Nephron (organoid): ENCODE measurements at regions not wholly inside any gene's neighbourhood (a gene's known extent, or its start where the extent isn't known, plus 50 kb on each side); places are given as distances from the start of the nearest gene placed in this dataset.
A peak's percentile ranks its signal among the peaks of the same experiment; 100 is the strongest.

Experiments
- H3K27ac Mint-ChIP-seq, 3 experiments: 2 replicates each; pipeline ENCODE4 v1.8.0; 2020; ENCODE audit warnings: mixed read lengths in 3 of 3, mild to moderate bottlenecking in 2 of 3, moderate library complexity in 1 of 3
- H3K27me3 Mint-ChIP-seq: 2 replicates; pipeline ENCODE4 v1.8.0; 2021; ENCODE audit warnings: low read depth, mild to moderate bottlenecking, moderate library complexity, mixed read lengths
- H3K36me3 Mint-ChIP-seq: 2 replicates; pipeline ENCODE4 v1.8.0; 2020; ENCODE audit warnings: low read depth, mixed read lengths
- H3K4me1 Mint-ChIP-seq: 2 replicates; pipeline ENCODE4 v1.8.0; 2020; ENCODE audit warnings: mixed read lengths
- H3K4me3 Mint-ChIP-seq, 3 experiments: 2 replicates each; pipeline ENCODE4 v1.8.0; 2020; ENCODE audit warnings: mild to moderate bottlenecking in 3 of 3, mixed read lengths in 3 of 3, moderate library complexity in 2 of 3
- H3K9me3 Mint-ChIP-seq: 2 replicates; pipeline ENCODE4 v1.8.0; 2020; ENCODE audit warnings: mixed read lengths
- TF ChIP-seq, protein P1 (sequence below), 3 experiments: fragments of 200-600 bp; sonication (generic); IDR thresholded peaks; one replicate each; pipeline ENCODE4 v1.5.0; 2021; ENCODE audit warnings: antibody characterized with exemption in 3 of 3; ENCODE audit not compliant: unreplicated experiment in 3 of 3

DNA sequence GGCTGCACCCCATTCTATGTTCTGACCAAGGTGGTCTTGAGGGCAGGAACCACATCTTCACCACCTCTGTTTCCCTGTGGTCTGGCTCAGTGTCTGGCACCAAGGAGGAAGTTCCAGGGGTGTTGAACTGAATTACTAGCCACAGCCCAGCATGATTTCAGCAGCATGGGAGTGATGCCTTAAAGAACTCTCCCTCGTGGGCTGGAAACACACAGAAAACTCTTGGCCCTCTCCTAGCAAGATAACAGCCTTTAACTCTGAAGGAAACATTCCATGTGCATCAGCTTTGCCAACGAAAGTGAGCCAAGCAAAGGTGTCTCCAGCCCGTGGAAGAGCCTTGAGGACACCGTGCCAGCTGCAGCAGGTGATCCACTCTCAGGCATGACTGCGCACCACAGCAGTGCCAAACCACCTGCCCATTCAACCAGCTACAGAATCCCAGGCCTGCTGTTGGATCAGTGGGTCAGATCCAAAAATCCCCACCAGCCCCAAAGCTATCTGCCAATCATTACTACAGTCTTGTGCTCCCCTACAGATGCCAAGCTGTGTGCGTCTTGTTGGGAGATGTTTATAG lies 124.8 kb downstream of the TTC32 start:
- Mint-ChIP-seq H3K27me3 (peaks cover 16% of the 10 kb centered on the region), H3K4me1 (peaks cover 42% of the 10 kb centered on the region), H3K4me3 (no peak overlapping the region), H3K36me3 (no peaks in the 10 kb centered on the region), H3K27ac (peak overlapping the region in 2 of 3 experiments; percentile 20 to 28), H3K9me3 (no peaks in the 10 kb centered on the region)
- TF ChIP-seq, protein P1, sequence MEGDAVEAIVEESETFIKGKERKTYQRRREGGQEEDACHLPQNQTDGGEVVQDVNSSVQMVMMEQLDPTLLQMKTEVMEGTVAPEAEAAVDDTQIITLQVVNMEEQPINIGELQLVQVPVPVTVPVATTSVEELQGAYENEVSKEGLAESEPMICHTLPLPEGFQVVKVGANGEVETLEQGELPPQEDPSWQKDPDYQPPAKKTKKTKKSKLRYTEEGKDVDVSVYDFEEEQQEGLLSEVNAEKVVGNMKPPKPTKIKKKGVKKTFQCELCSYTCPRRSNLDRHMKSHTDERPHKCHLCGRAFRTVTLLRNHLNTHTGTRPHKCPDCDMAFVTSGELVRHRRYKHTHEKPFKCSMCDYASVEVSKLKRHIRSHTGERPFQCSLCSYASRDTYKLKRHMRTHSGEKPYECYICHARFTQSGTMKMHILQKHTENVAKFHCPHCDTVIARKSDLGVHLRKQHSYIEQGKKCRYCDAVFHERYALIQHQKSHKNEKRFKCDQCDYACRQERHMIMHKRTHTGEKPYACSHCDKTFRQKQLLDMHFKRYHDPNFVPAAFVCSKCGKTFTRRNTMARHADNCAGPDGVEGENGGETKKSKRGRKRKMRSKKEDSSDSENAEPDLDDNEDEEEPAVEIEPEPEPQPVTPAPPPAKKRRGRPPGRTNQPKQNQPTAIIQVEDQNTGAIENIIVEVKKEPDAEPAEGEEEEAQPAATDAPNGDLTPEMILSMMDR (IDR thresholded peaks at IDR 0.05; ENCODE audit: unreplicated experiment in 3 of 3), result no peak

DNA sequence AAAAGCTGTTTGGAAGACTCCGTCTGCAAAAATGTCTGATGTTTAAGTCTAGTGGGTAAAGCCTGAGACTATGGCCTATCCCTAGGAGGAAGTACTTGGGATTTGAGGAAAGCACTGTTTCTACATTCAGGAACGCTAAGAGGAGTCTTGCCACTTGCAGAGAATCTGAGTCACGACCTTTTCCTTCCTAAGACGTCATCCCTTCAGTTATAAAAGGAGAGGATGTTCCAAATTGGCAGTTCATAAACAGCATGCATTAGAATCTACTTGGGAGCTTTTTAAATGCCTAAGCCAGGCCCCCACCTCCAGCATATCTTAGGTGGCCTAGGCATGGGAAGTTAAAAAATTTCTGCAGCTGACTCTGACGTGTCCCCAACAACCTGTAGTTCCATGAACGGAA lies 125.9 kb downstream of the TTC32 start:
- Mint-ChIP-seq H3K9me3 (no peaks in the 10 kb centered on the region), H3K27me3 (peaks cover 12% of the 10 kb centered on the region), H3K4me1 (peaks cover 42% of the 10 kb centered on the region), H3K4me3 (no peak overlapping the region), H3K36me3 (no peaks in the 10 kb centered on the region), H3K27ac (peak overlapping the region in 2 of 3 experiments; percentile 28 to 31)
- TF ChIP-seq, protein P1 (IDR thresholded peaks at IDR 0.05; ENCODE audit: unreplicated experiment in 3 of 3), result no peak

DNA sequence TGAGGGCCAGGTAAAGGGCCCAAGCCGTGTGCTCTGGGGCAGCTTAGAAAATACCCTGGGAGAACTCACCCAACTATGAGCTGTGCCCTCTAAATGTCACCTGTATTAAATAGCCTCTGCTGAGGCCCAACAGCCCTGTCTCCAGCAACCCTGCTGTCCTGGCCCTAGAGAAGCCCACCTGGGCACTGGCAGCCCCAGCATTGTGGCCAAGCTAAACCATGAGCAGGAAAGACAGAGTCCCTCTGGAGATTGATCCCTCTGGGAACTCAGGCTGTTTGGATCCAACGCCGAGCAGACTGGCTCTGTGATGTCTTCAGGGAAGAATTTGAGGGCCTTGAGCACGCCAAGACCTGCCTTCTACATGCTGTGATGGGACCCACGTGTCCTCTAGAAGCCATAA lies 126.5 kb downstream of the TTC32 start:
- H3K27me3 Mint-ChIP-seq, result peaks cover 10% of the 10 kb centered on the region
- peak overlapping the region; percentile 72 to 90 (median 84) for H3K27ac Mint-ChIP-seq
- no peak overlapping the region for H3K4me3 Mint-ChIP-seq
- H3K36me3 Mint-ChIP-seq, result no peaks in the 10 kb centered on the region
- peaks cover 42% of the 10 kb centered on the region for H3K4me1 Mint-ChIP-seq
- TF ChIP-seq, protein P1 (IDR thresholded peaks at IDR 0.05; ENCODE audit: unreplicated experiment in 3 of 3), result no peak
- no peaks in the 10 kb centered on the region for H3K9me3 Mint-ChIP-seq

DNA sequence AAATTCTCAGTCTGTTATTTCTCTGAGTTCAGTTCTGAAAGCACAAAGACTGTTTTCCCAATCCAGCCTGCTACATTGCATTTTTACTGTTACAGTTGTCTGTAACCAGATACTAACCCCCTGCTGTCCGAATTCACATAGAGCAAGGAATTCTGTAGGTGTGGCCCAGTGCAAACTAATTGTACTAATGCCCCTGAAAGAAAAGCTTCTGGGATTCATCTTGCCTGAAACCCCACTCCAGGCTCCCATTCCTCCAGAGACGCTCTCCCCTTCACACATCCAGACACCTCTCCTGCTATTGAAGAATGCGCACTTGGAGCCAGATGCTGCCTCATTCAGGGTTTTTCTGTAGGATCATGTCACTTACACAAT lies 127.0 kb downstream of the TTC32 start:
- Mint-ChIP-seq H3K27me3 (peaks cover 8% of the 10 kb centered on the region), H3K4me3 (peak overlapping the region in 2 of 3 experiments; percentile 19 to 36), H3K4me1 (peaks cover 42% of the 10 kb centered on the region), H3K36me3 (no peaks in the 10 kb centered on the region), H3K27ac (peak overlapping the region; percentile 72 to 90 (median 84)), H3K9me3 (no peaks in the 10 kb centered on the region)
- TF ChIP-seq, protein P1 (IDR thresholded peaks at IDR 0.05; ENCODE audit: unreplicated experiment in 3 of 3), result no peak

DNA sequence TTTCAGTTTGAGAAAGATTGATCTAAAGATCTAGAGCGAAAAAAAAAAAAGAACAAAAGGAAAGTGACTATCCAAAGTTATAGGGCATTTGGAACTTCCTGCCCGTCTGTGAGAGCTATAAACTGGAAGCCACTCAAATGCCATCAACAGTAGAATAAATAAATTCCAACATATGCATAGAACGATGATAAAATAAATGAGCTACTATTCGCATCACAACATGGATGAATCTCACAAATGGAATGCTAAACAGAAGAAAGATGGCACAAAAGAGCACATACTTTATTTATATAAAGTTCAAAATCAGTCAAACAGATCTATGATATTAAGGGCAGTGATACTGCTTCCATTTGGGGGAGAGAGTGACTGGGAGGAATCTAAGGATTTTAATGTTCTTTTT lies 128.8 kb downstream of the TTC32 start:
- no peaks in the 10 kb centered on the region for H3K9me3 Mint-ChIP-seq
- H3K27me3 Mint-ChIP-seq, result peaks cover 4% of the 10 kb centered on the region
- peak overlapping the region; percentile 38 to 72 (median 58) for H3K27ac Mint-ChIP-seq
- H3K36me3 Mint-ChIP-seq, result no peaks in the 10 kb centered on the region
- TF ChIP-seq, protein P1 (IDR thresholded peaks at IDR 0.05; ENCODE audit: unreplicated experiment in 3 of 3), result no peak
- peaks cover 42% of the 10 kb centered on the region for H3K4me1 Mint-ChIP-seq
- H3K4me3 Mint-ChIP-seq, result no peak overlapping the region

DNA sequence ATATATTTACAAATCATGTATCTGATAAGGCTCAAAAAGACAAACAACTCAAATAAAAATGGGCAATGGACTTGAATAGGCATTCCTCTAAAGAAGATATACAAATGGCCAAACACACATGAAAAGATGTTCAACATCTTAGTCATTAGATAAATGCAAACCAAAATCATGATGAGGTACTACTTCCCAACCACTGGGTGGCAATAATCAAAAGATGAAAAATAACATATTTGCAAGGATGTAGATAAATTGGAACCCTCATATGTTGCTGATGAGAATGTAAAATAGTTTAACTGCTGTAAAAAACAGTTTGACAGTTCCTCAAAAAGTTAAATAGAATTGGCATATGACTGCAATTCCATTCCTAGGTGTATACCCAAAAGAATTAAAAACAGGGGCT lies 132.3 kb downstream of the TTC32 start:
- H3K4me1 Mint-ChIP-seq, result peaks cover 20% of the 10 kb centered on the region
- H3K4me3 Mint-ChIP-seq, result no peak overlapping the region
- no peaks in the 10 kb centered on the region for H3K27me3 Mint-ChIP-seq
- peaks cover 2% of the 10 kb centered on the region for H3K9me3 Mint-ChIP-seq
- H3K36me3 Mint-ChIP-seq, result no peaks in the 10 kb centered on the region
- H3K27ac Mint-ChIP-seq, result no peak overlapping the region
- TF ChIP-seq, protein P1 (IDR thresholded peaks at IDR 0.05; ENCODE audit: unreplicated experiment in 3 of 3), result peak in 1 of 3 experiments; percentile 17
